Activated CD8-positive, alpha-beta memory T cell treated with anti-CD3 and anti-CD28 coated beads, Interleukin-2, amount 50 U/mL, for 48 hours (primary cell): ENCODE measurements at regions not wholly inside any gene's neighbourhood (a gene's known extent, or its start where the extent isn't known, plus 50 kb on each side); places are given as distances from the start of the nearest gene placed in this dataset.
"Not testable (repeated sequence)": the region's sequence is repeated elsewhere in the genome, so short reads cannot be mapped to it uniquely, and the experiment has no call there.

Experiments
- DNase-seq: peaks from one replicate; pipeline ENCODE4 v3.0.0-alpha.2; 2020

GRCh38 chr15:35697549-35698299 lies 151.8 kb upstream of the DPH6 start:
- no peak for DNase-seq

- DNase-seq: no peak
Observed at GRCh38 chr15:35698331-35698730, 152.4 kb upstream of the DPH6 start.

- no peak for DNase-seq
Observed at GRCh38 chr15:35698966-35699575, 153.1 kb upstream of the DPH6 start.

- not testable (repeated sequence) for DNase-seq
Observed at GRCh38 chr15:35700091-35700593, 154.2 kb upstream of the DPH6 start.

GRCh38 chr15:35701402-35702046 lies 155.6 kb upstream of the DPH6 start:
- DNase-seq: no peak

GRCh38 chr15:35702946-35703495 lies 157.1 kb upstream of the DPH6 start:
- no peak for DNase-seq

GRCh38 chr15:35705030-35705883 lies 159.3 kb upstream of the DPH6 start:
- no peak for DNase-seq

GRCh38 chr15:35705884-35706585 lies 160.1 kb upstream of the DPH6 start:
- DNase-seq: no peak

- DNase-seq: no peak
Observed at GRCh38 chr15:35712956-35713355, 167.0 kb upstream of the DPH6 start.

GRCh38 chr15:35713733-35714132 lies 167.8 kb upstream of the DPH6 start:
- no peak for DNase-seq

GRCh38 chr15:35717721-35718120 lies 171.8 kb upstream of the DPH6 start:
- no peak for DNase-seq

GRCh38 chr15:35720019-35720418 lies 174.1 kb upstream of the DPH6 start:
- no peak for DNase-seq

GRCh38 chr15:35720984-35721383 lies 175.0 kb upstream of the DPH6 start:
- DNase-seq: no peak

- DNase-seq: no peak
Observed at GRCh38 chr15:35721751-35722150, 175.8 kb upstream of the DPH6 start.

GRCh38 chr15:35722501-35722900 lies 176.5 kb upstream of the DPH6 start:
- no peak for DNase-seq

GRCh38 chr15:35723120-35723847 lies 177.3 kb upstream of the DPH6 start:
- DNase-seq: no peak

- no peak for DNase-seq
Observed at GRCh38 chr15:35723852-35724251, 177.9 kb upstream of the DPH6 start.

- no peak for DNase-seq
Observed at GRCh38 chr15:35724626-35725025, 178.7 kb upstream of the DPH6 start.

- DNase-seq: no peak
Observed at GRCh38 chr15:35725353-35725752, 179.4 kb upstream of the DPH6 start.

- DNase-seq: no peak
Observed at GRCh38 chr15:35727627-35728026, 181.7 kb upstream of the DPH6 start.

- DNase-seq: no peak
Observed at GRCh38 chr15:35728219-35728940, 182.4 kb upstream of the DPH6 start.
